ENCODE measurements at regions not wholly inside any gene's neighbourhood (a gene's known extent, or its start where the extent isn't known, plus 50 kb on each side); places are given as distances from the start of the nearest gene placed in this dataset.

- no peak for DNase-seq
Measured at GRCh38 chr2:64287202-64287740, 143.1 kb upstream of the PELI1 start.

GRCh38 chr2:64288321-64289193 lies 144.3 kb upstream of the PELI1 start:
- no peak for DNase-seq

GRCh38 chr2:64289251-64289650 lies 145.0 kb upstream of the PELI1 start:
- DNase-seq = no peak

- no peak for DNase-seq
Measured at GRCh38 chr2:64289737-64290136, 145.5 kb upstream of the PELI1 start.

- no peak for DNase-seq
Measured at GRCh38 chr2:64291181-64291580, 147.0 kb upstream of the PELI1 start.

GRCh38 chr2:64295326-64296139 lies 151.3 kb upstream of the PELI1 start:
- no peak for DNase-seq

- DNase-seq = no peak
Measured at GRCh38 chr2:64296140-64296480, 151.9 kb upstream of the PELI1 start.

GRCh38 chr2:64296695-64297346 lies 152.6 kb upstream of the PELI1 start:
- no peak for DNase-seq

GRCh38 chr2:64298161-64298560 lies 153.9 kb upstream of the PELI1 start:
- DNase-seq = no peak

- DNase-seq = no peak
Measured at GRCh38 chr2:64300066-64300465, 153.9 kb upstream of the LGALSL start.

GRCh38 chr2:64303250-64303649 lies 150.7 kb upstream of the LGALSL start:
- DNase-seq = no peak

GRCh38 chr2:64307421-64307820 lies 146.5 kb upstream of the LGALSL start:
- DNase-seq = no peak

- DNase-seq = no peak
Measured at GRCh38 chr2:64311191-64311910, 142.6 kb upstream of the LGALSL start.

GRCh38 chr2:64311948-64312621 lies 141.9 kb upstream of the LGALSL start:
- DNase-seq = no peak

GRCh38 chr2:64312622-64313397 lies 141.2 kb upstream of the LGALSL start:
- no peak for DNase-seq

GRCh38 chr2:64313398-64313723 lies 140.6 kb upstream of the LGALSL start:
- no peak for DNase-seq

- no peak for DNase-seq
Measured at GRCh38 chr2:64315291-64315960, 138.5 kb upstream of the LGALSL start.

GRCh38 chr2:64317707-64318475 lies 136.1 kb upstream of the LGALSL start:
- DNase-seq = no peak

GRCh38 chr2:64318476-64318748 lies 135.6 kb upstream of the LGALSL start:
- DNase-seq = no peak

GRCh38 chr2:64319896-64320295 lies 134.1 kb upstream of the LGALSL start:
- DNase-seq = no peak

All from SIG-M5 (cell line).